ENCODE measurements at regions not wholly inside any gene's neighbourhood (a gene's known extent, or its start where the extent isn't known, plus 50 kb on each side); places are given as distances from the start of the nearest gene placed in this dataset.
"Not testable (repeated sequence)": the region's sequence is repeated elsewhere in the genome, so short reads cannot be mapped to it uniquely, and the experiment has no call there.

DNA sequence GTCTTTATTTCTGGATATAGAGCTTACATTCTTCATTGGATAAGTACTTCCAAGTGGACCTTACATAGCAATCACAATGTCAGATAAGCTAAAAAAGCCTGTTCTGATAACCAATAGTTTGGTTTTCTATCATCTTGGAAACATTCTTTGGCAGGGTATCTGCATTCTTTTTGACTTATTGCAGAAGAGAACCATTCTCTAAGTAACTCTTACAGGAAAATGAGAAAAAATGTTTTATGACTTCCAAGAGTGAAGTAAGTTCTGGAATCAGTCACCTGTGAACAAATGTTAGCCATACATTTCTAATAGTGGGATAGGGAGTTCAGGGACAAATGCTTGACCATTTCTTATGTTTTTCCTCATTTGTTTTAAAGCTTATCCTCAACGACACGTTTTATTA lies 564.0 kb downstream of the CD109 start:
- Mint-ChIP-seq H3K27ac (no peak overlapping the region), H3K36me3 (no peaks in the 10 kb centered on the region), H3K27me3 (no peaks in the 10 kb centered on the region), H3K4me3 (no peak overlapping the region), H3K4me1 (no peaks in the 10 kb centered on the region), H3K9me3 (ENCODE audit: low read depth) (peaks cover 2% of the 10 kb centered on the region)
- DNase-seq, result no peak
- CTCF ChIA-PET, result no interaction called here
- no peak for ATAC-seq

DNA sequence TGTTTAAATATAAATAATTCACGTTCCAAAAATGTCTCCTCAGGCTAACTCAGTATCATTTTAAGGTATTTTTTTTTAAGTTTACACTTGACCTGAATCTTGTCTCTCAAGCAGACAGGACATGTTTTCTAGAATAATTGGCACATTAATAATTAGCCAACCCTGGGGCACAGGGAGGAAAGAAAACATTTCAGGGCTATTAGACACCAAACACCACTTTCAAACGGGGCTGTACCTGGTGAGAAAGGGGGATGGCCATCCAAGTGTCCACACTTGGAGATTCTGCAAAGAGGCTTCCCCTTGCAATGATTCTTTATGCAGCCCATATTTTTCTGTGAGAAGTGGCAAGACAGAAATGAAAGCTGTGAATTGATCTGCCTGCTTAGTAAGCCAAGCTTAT lies 560.8 kb downstream of the CD109 start:
- no peaks in the 10 kb centered on the region for H3K4me1 Mint-ChIP-seq
- H3K27ac Mint-ChIP-seq, result no peak overlapping the region
- peaks cover 2% of the 10 kb centered on the region for H3K9me3 Mint-ChIP-seq (ENCODE audit: low read depth)
- DNase-seq, result no peak
- H3K4me3 Mint-ChIP-seq, result no peak overlapping the region
- no peak for ATAC-seq
- H3K36me3 Mint-ChIP-seq, result no peaks in the 10 kb centered on the region
- CTCF ChIA-PET, result no interaction called here
- no peaks in the 10 kb centered on the region for H3K27me3 Mint-ChIP-seq

DNA sequence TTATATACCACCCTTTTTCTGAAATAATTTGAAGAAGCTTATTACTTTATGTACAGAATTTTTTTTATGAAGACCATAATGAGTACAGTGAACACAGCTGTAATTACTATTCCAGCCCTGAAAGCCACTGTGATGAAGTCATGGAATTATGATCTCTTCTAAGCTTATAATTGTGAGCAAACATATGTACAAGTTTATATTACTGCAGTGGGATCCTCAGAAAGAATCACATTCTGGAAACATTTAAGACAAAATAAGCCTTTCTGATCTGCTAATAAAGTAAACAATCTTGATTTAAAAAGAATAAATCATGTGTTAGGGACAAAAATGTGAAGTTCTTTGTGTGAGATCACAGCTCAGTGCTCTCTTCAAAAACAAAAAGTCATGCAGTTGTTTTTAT lies 560.4 kb downstream of the CD109 start:
- no peaks in the 10 kb centered on the region for H3K27me3 Mint-ChIP-seq
- DNase-seq, result no peak
- H3K36me3 Mint-ChIP-seq, result no peaks in the 10 kb centered on the region
- no peak overlapping the region for H3K4me3 Mint-ChIP-seq
- no peak for ATAC-seq
- peaks cover 2% of the 10 kb centered on the region for H3K9me3 Mint-ChIP-seq (ENCODE audit: low read depth)
- CTCF ChIA-PET, result no interaction called here
- no peak overlapping the region for H3K27ac Mint-ChIP-seq
- H3K4me1 Mint-ChIP-seq, result no peaks in the 10 kb centered on the region

DNA sequence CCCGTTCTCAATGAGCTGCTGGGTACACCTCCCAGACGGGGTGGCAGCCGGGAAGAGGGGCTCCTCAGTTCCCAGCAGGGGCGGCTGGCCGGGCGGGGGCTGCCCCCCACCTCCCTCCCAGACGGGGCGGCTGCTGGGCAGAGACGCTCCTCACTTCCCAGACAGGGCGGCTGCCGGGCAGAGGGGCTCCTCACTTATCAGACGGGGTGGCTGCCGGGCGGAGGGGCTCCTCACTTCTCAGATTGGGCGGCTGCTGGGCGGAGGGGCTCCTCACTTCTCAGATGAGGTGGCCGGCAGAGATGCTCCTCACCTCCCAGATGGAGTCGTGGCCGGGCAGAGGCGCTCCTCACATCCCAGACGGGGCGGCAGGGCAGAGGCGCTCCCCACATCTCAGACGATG lies 559.0 kb downstream of the CD109 start:
- H3K27ac Mint-ChIP-seq; H3K27me3 Mint-ChIP-seq; CTCF ChIA-PET; H3K36me3 Mint-ChIP-seq; ATAC-seq; DNase-seq; H3K9me3 Mint-ChIP-seq (ENCODE audit: low read depth); H3K4me3 Mint-ChIP-seq; H3K4me1 Mint-ChIP-seq: not testable (repeated sequence)

DNA sequence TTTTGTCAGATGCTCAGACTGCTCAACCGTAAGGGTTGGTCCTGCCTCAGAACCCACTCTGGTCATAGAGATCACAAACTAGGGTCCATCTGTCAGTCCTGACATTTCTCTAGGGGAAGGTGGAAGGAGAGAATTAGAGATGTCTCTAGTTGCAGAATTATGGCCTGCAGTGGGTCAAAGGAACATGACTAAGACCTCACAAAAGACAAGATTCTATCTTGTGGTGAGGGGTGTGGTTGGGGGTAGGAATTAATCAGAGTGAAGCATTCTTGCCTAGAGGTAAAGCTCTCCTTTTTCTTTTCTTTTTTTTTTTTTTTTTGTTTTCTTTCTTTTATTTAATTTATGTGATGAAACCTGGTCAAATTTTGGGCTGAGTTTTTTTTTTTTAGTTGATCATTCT lies 558.1 kb downstream of the CD109 start:
- H3K9me3 Mint-ChIP-seq (ENCODE audit: low read depth); H3K27ac Mint-ChIP-seq; ATAC-seq; DNase-seq; H3K4me3 Mint-ChIP-seq; H3K27me3 Mint-ChIP-seq; H3K4me1 Mint-ChIP-seq; CTCF ChIA-PET; H3K36me3 Mint-ChIP-seq: not testable (repeated sequence)

DNA sequence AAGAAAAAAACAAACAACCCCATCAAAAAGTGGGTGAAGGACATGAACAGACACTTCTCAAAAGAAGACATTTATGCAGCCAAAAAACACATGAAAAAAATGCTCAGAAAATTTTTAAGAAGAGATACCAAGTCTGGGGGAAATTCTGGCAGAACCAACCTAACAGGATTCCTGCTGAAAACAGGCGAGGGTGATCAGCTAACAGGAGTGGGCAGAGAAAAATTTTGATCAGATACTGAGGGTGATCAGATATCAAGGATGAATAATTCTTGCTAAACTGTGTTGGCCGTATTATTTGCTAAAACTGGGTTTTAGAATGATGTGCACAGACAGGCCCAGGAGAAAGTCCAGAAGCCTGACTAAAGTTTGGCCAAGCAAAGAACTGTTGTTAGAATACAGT lies 557.3 kb downstream of the CD109 start:
- peaks cover 6% of the 10 kb centered on the region for H3K9me3 Mint-ChIP-seq (ENCODE audit: low read depth)
- no peak for DNase-seq
- H3K4me3 Mint-ChIP-seq, result no peak overlapping the region
- no peak overlapping the region for H3K27ac Mint-ChIP-seq
- no peaks in the 10 kb centered on the region for H3K4me1 Mint-ChIP-seq
- CTCF ChIA-PET, result no interaction called here
- no peaks in the 10 kb centered on the region for H3K36me3 Mint-ChIP-seq
- ATAC-seq, result no peak
- no peaks in the 10 kb centered on the region for H3K27me3 Mint-ChIP-seq

DNA sequence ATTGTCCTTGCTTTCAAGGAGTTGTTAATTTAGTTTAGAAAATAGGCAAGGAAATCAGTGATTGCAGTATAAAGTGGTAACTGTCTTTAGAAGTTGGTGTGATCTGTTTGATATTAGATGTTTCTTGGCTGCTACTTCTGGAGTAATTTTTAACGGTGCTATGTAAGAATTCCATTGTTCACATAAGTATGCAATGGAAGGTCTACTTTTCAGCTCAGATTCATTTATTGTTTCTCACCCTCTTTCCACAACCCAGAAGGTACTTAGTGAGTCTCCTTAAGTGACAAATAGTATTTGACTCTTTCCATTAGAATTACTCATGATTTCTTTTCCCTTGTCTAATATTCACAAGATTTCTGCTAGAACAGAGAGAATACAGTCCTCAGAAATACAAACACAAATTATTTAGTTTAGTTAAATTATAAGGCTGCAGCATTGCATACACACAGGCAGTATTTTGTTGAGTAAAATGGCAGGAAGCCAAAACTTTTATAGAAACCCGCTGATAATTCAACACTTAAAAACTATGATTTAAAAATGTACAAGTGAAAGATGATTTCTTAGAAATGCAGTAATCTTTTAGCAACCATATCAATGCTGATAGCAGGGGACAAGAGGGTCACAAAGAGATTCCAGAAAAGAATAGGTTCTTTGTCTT lies 554.3 kb downstream of the CD109 start:
- Mint-ChIP-seq H3K27ac (no peak overlapping the region), H3K4me3 (no peak overlapping the region), H3K36me3 (no peaks in the 10 kb centered on the region), H3K27me3 (no peaks in the 10 kb centered on the region), H3K4me1 (no peaks in the 10 kb centered on the region), H3K9me3 (ENCODE audit: low read depth) (peaks cover 3% of the 10 kb centered on the region)
- ATAC-seq (no peak), DNase-seq (no peak)
- CTCF ChIA-PET, result no interaction called here

DNA sequence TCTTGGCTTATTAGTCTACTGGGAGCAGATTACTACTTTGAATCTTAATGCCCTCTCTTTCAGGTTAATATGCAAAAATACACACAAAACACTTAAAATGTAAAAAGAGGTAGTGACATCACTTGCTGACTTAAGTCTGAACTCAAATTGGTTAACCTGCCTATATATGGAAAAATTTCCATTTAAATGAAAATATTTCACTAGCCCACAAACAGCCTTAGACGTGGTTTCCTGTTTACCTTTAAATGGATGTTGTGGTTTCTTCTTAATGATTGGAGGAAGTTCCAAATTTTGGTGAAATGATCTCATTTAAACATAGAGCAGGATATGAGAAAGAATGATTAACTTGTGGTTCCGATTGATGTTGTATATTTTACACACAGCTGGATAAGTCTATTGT lies 553.7 kb downstream of the CD109 start:
- Mint-ChIP-seq H3K27me3 (no peaks in the 10 kb centered on the region), H3K9me3 (ENCODE audit: low read depth) (peaks cover 3% of the 10 kb centered on the region), H3K27ac (no peak overlapping the region), H3K36me3 (no peaks in the 10 kb centered on the region), H3K4me1 (no peaks in the 10 kb centered on the region), H3K4me3 (no peak overlapping the region)
- DNase-seq (no peak), ATAC-seq (no peak)
- CTCF ChIA-PET, result no interaction called here

DNA sequence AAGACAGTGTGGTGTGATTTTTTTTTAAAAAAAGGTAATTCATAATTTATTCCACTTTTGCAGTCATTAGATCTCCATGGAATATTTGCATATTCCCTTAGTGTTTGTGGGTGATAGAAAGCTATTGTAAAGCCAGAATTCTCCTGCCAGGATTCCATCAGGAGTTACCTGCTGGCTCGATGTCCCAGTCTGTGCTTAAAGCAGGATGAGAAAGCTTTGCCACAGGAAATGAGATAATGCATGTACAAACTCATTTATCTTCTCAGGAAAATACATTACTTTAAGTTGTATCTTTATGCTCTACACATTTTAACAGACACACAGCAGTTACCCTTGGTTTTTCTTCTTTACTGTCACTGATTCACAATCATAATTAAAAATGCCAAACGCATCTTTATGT lies 553.0 kb downstream of the CD109 start:
- Mint-ChIP-seq H3K36me3 (no peaks in the 10 kb centered on the region), H3K4me1 (no peaks in the 10 kb centered on the region), H3K27me3 (no peaks in the 10 kb centered on the region), H3K4me3 (no peak overlapping the region), H3K9me3 (ENCODE audit: low read depth) (peaks cover 3% of the 10 kb centered on the region), H3K27ac (no peak overlapping the region)
- DNase-seq (no peak), ATAC-seq (no peak)
- CTCF ChIA-PET, result no interaction called here

DNA sequence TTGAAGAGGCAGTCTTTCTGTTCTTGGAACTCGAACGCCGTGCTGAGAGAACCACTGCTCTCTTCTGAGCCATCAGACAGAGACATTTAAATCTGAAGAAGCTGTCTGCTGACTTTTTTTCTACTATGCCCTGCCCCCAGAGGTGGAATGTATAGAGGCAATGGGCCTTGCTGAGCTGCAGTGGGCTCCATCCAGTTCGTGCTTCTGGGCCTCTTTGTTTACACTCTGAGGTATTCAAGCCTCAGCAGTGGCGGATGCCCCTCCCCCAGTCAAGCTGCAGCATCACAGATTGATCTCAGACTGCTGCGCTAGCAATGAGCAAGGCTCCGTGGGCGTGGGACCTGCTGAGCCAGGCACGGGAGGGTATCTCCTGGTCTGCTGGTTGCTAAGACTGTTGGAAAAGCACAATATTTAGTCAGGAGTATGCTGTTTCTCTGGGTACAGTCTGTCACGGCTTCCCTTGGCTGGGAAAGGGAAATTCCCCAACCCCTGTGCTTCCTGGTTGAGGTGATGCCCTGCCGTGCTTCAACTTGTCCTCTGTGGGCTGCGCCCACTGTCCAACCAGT lies 526.8 kb downstream of the CD109 start:
- H3K9me3 Mint-ChIP-seq (ENCODE audit: low read depth), result peaks cover 5% of the 10 kb centered on the region
- no peak overlapping the region for H3K4me3 Mint-ChIP-seq

DNA sequence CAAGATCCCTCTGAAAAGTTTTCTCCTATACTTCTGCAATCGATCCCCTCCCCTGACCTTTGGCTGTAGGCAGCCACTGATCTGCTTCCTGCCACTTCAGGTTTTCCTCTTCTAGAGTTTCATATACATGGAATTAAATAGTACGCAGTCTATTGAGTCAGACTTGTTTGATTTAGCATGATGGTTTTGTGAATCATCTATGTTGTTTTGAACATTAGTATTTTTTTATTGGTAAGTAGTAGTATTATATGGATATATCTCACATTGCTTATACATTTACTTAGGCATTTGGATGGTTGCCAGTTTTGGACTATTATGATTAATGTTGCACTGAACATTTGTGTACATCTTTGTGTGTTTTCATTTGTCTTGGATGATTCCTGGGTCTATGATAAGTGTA lies 518.0 kb downstream of the CD109 start:
- ATAC-seq (no peak), DNase-seq (no peak)
- CTCF ChIA-PET, result no interaction called here
- H3K4me1 Mint-ChIP-seq, result no peaks in the 10 kb centered on the region
- no peaks in the 10 kb centered on the region for H3K27me3 Mint-ChIP-seq
- H3K27ac Mint-ChIP-seq, result no peak overlapping the region
- no peaks in the 10 kb centered on the region for H3K36me3 Mint-ChIP-seq
- no peak overlapping the region for H3K4me3 Mint-ChIP-seq
- H3K9me3 Mint-ChIP-seq (ENCODE audit: low read depth), result peaks cover 4% of the 10 kb centered on the region

More for the DNA sequence above, 526.8 kb downstream of the CD109 start:
- ATAC-seq, result no peak
- Mint-ChIP-seq H3K36me3 (no peaks in the 10 kb centered on the region), H3K4me1 (no peaks in the 10 kb centered on the region), H3K27ac (no peak overlapping the region), H3K27me3 (no peaks in the 10 kb centered on the region)
- CTCF ChIA-PET, result no interaction called here
- DNase-seq, result no peak

DNA sequence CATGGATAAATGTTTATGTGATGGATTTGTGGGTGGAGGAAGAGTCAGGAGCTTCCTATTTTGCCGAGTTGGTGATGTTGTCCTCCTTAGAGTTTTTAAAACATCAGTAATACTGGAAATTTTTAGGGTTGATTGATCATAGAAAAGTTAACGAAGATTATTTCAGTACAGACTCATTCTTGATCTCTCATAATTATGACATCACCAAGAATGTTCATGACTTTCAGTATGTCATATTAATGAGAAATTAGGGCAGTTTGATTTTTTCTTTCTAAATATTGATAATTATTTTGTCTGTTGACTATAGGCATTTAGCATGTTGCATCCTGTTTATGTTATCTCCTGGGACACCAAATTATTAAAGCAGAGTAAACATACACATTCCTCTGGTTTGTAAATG lies 512.2 kb downstream of the CD109 start:
- no peak for ATAC-seq
- no peak overlapping the region for H3K27ac Mint-ChIP-seq

DNA sequence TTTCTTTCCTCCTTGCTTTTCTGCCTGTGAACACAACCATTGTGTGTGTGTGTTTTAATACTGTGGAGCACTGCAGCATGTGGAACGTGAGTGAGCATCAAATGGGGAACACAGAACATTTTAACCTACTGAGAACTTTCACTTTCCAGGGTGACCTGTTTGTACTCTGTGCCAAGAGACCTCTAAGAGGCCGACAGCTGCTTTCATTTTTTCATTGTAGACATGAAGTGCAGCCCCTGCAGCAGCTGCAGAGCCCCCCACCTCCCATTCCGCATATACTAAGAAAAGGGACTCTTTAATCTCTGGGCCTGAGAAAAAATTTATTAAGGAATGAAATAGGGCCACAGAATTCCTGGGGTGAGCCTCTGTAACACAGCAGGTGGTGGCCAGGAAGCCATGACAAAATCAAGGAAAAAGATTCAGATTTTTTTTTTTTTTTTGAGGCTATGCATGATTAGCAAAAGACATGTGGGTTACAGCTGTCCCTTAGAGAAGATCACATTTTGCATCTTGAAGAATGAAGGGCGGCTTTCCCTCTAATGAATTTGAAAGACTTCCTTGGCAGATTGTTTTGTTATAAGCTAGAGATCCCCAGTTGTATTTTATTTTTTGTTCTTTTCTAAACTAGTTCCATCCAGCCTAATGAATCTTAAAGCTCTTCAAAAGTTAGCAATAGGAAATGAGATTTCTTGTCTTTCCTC lies 503.4 kb downstream of the CD109 start:
- Mint-ChIP-seq H3K27me3 (no peaks in the 10 kb centered on the region), H3K27ac (no peak overlapping the region), H3K4me3 (no peak overlapping the region), H3K9me3 (ENCODE audit: low read depth) (no peaks in the 10 kb centered on the region), H3K4me1 (no peaks in the 10 kb centered on the region), H3K36me3 (no peaks in the 10 kb centered on the region)
- DNase-seq (no peak), ATAC-seq (no peak)
- CTCF ChIA-PET, result no interaction called here

More for the DNA sequence above, 512.2 kb downstream of the CD109 start:
- Mint-ChIP-seq H3K9me3 (ENCODE audit: low read depth) (peaks cover 4% of the 10 kb centered on the region), H3K27me3 (no peaks in the 10 kb centered on the region), H3K4me3 (no peak overlapping the region), H3K4me1 (no peaks in the 10 kb centered on the region), H3K36me3 (no peaks in the 10 kb centered on the region)
- CTCF ChIA-PET, result no interaction called here
- no peak for DNase-seq

DNA sequence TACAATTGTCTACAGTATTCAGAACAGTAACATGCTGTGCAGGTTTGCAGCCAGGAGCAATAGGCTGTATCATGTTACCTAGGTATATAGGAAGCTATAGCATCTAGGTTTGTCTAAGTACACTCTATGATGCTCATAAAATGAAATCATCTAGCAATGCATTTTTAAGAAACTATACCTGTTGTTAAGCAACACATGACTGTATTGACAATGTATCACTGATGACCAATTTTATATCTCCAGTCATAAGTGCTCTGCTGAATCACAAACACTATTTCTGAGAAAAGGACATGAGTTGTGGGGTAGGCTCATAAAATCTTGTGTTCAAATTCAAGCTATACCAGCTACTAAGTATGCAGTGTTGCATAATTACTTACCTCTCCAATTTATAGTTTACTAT lies 501.3 kb downstream of the CD109 start:
- Mint-ChIP-seq H3K27ac (no peak overlapping the region), H3K9me3 (ENCODE audit: low read depth) (no peaks in the 10 kb centered on the region), H3K36me3 (no peaks in the 10 kb centered on the region), H3K4me1 (no peaks in the 10 kb centered on the region), H3K4me3 (no peak overlapping the region), H3K27me3 (no peaks in the 10 kb centered on the region)
- CTCF ChIA-PET, result no interaction called here
- no peak for DNase-seq
- no peak for ATAC-seq

All from activated CD8-positive, alpha-beta memory T cell treated with anti-CD3 and anti-CD28 coated beads, Interleukin-2, amount 10 ng/mL, durations not matched to agents 7 days and 5 days (primary cell).